ENCODE measurements at regions not wholly inside any gene's neighbourhood (a gene's known extent, or its start where the extent isn't known, plus 50 kb on each side); places are given as distances from the start of the nearest gene placed in this dataset.
"Not testable (repeated sequence)": the region's sequence is repeated elsewhere in the genome, so short reads cannot be mapped to it uniquely, and the experiment has no call there.

DNA sequence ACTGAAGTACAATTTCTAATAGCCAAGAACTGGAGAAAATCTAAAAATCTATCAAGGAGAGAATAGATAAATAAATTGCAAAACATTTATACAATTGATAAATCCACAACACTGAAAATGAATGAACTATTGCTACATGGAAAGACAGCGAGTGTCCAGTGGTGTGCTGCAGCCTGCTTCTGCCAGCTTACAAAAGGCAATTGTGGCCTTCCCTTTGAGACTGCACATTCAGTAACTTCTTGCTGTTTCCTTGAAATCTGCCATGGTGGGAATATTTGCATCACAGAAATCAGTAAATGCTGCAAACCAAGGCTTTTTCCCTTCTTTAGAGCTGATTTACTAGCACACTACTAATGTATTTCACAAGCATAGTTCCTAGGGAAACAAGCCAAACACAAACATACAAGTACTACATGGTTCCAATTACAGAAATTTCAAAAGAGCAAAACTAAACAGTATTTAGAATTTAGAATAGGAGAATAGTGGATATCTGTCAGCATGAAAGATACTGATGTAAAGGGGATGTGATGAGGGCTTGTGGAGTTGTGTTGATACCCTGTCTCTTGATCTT is 76.9 kb upstream of the TRIM77 start:
- ChIA-PET POLR2A (no interaction called here), RAD21 (ENCODE audit: low non-redundant PET in 1 of 2, low total read pairs in 2 of 2, uncharacterized antibody in 2 of 2, unreplicated experiment in 2 of 2) (no interaction called here), CTCF (no interaction called here)
- H3K9ac ChIP-seq (ENCODE audit: low read length): no peak overlapping the region
- TF ChIP-seq FOSL1 (IDR thresholded peaks at IDR 0.05; ENCODE audit: low read depth): no peak
- TF ChIP-seq EGR1 (IDR thresholded peaks at IDR 0.05; ENCODE audit: low read depth): no peak
- no peak for TF ChIP-seq ELF1 (IDR thresholded peaks at IDR 0.05; ENCODE audit: borderline replicate concordance, low read depth)
- no peak for TF ChIP-seq TCF7L2 (IDR thresholded peaks at IDR 0.05; ENCODE audit: borderline replicate concordance, extremely low read depth, insufficient read depth, insufficient read length)
- TF ChIP-seq ZNF274 (IDR thresholded peaks at IDR 0.05; ENCODE audit: low read depth, low read length): no peak
- no peak for TF ChIP-seq ZFX (IDR thresholded peaks at IDR 0.05)
- TF ChIP-seq SIN3A (IDR thresholded peaks at IDR 0.05; ENCODE audit: low read depth): no peak
- TF ChIP-seq EZH2 (IDR thresholded peaks at IDR 0.05): no peak
- TF ChIP-seq, protein P1, sequence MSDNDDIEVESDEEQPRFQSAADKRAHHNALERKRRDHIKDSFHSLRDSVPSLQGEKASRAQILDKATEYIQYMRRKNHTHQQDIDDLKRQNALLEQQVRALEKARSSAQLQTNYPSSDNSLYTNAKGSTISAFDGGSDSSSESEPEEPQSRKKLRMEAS (IDR thresholded peaks at IDR 0.05): no peak
- TF ChIP-seq RAD21 (IDR thresholded peaks at IDR 0.05; ENCODE audit: low read depth): no peak
- TF ChIP-seq POLR2A (IDR thresholded peaks at IDR 0.05; ENCODE audit: borderline replicate concordance, extremely low read depth, insufficient read depth, insufficient read length): no peak
- TF ChIP-seq POLR2AphosphoS5 (IDR thresholded peaks at IDR 0.05; ENCODE audit: low read depth, low read length): no peak
- no peak for TF ChIP-seq YY1 (IDR thresholded peaks at IDR 0.05; ENCODE audit: extremely low read depth, insufficient replicate concordance, low read depth, low read length)
- TF ChIP-seq EZH2phosphoT487 (IDR thresholded peaks at IDR 0.05; ENCODE audit: borderline replicate concordance): no peak
- no peak for TF ChIP-seq ATF3 (IDR thresholded peaks at IDR 0.05)
- TF ChIP-seq CBX3 (IDR thresholded peaks at IDR 0.05; ENCODE audit: low read depth): no peak
- no peak overlapping the region for H3K4me2 ChIP-seq (ENCODE audit: low read length)
- no peaks in the 10 kb centered on the region for H3K9me3 ChIP-seq (ENCODE audit: control insufficient read depth in 1 of 2, insufficient read depth in 1 of 2, low read depth in 1 of 2, low read length in 2 of 2)
- no peaks in the 10 kb centered on the region for H3K4me1 ChIP-seq (ENCODE audit: control insufficient read depth in 1 of 2, insufficient read depth in 2 of 2, low read length in 2 of 2)
- H4K20me1 ChIP-seq (ENCODE audit: insufficient read depth): no peaks in the 10 kb centered on the region
- H3K27ac ChIP-seq (ENCODE audit: low read depth, low read length): no peak overlapping the region
- no peaks in the 10 kb centered on the region for H3K79me2 ChIP-seq (ENCODE audit: insufficient read depth, low read length)
- H3K9me2 ChIP-seq (ENCODE audit: insufficient read depth): no peaks in the 10 kb centered on the region
- no peak overlapping the region for H2AFZ ChIP-seq (ENCODE audit: low read depth, low read length, poor library complexity, severe bottlenecking)
- no peak overlapping the region for H3K4me3 ChIP-seq (replicated peaks in 1 of 2; ENCODE audit: low read depth in 1 of 2, low read length in 2 of 2)
- intact Hi-C loops (cut with micrococcal nuclease): no loop called here
- H3K27me3 ChIP-seq (ENCODE audit: insufficient read depth, low read length): peaks cover 3% of the 10 kb centered on the region; the same call in 1 of the 2 replicates
- H3K36me3 ChIP-seq (ENCODE audit: control insufficient read depth in 1 of 2, insufficient read depth in 2 of 2, low read length in 2 of 2): no peaks in the 10 kb centered on the region
- ATAC-seq (no peak), DNase-seq (ENCODE audit: low read depth, low spot score) (no peak)
- no TSS peak for BruUV-seq (replicated peaks)

- H3K9ac ChIP-seq (ENCODE audit: low read length); H3K9me3 ChIP-seq (ENCODE audit: control insufficient read depth in 1 of 2, insufficient read depth in 1 of 2, low read depth in 1 of 2, low read length in 2 of 2); BruUV-seq (replicated peaks); H3K4me1 ChIP-seq (ENCODE audit: control insufficient read depth in 1 of 2, insufficient read depth in 2 of 2, low read length in 2 of 2); POLR2A ChIA-PET; H2AFZ ChIP-seq (ENCODE audit: low read depth, low read length, poor library complexity, severe bottlenecking); intact Hi-C loops (cut with micrococcal nuclease); H3K27me3 ChIP-seq (ENCODE audit: insufficient read depth, low read length); H3K4me3 ChIP-seq (replicated peaks in 1 of 2; ENCODE audit: low read depth in 1 of 2, low read length in 2 of 2); DNase-seq (ENCODE audit: low read depth, low spot score); RAD21 ChIA-PET (ENCODE audit: low non-redundant PET in 1 of 2, low total read pairs in 2 of 2, uncharacterized antibody in 2 of 2, unreplicated experiment in 2 of 2); CTCF ChIA-PET; H3K36me3 ChIP-seq (ENCODE audit: control insufficient read depth in 1 of 2, insufficient read depth in 2 of 2, low read length in 2 of 2); H4K20me1 ChIP-seq (ENCODE audit: insufficient read depth); H3K27ac ChIP-seq (ENCODE audit: low read depth, low read length); H3K9me2 ChIP-seq (ENCODE audit: insufficient read depth); H3K4me2 ChIP-seq (ENCODE audit: low read length); H3K79me2 ChIP-seq (ENCODE audit: insufficient read depth, low read length); ATAC-seq: not testable (repeated sequence)
Observed at GRCh38 chr11:89640777-89641176, 69.3 kb upstream of the TRIM77 start.

GRCh38 chr11:89648232-89648631 is 61.9 kb upstream of the TRIM77 start:
- ATAC-seq; H3K9me3 ChIP-seq (ENCODE audit: control insufficient read depth in 1 of 2, insufficient read depth in 1 of 2, low read depth in 1 of 2, low read length in 2 of 2); H3K27ac ChIP-seq (ENCODE audit: low read depth, low read length); RAD21 ChIA-PET (ENCODE audit: low non-redundant PET in 1 of 2, low total read pairs in 2 of 2, uncharacterized antibody in 2 of 2, unreplicated experiment in 2 of 2); H3K27me3 ChIP-seq (ENCODE audit: insufficient read depth, low read length); BruUV-seq (replicated peaks); H3K79me2 ChIP-seq (ENCODE audit: insufficient read depth, low read length); H3K9me2 ChIP-seq (ENCODE audit: insufficient read depth); H2AFZ ChIP-seq (ENCODE audit: low read depth, low read length, poor library complexity, severe bottlenecking); H3K4me2 ChIP-seq (ENCODE audit: low read length); H3K36me3 ChIP-seq (ENCODE audit: control insufficient read depth in 1 of 2, insufficient read depth in 2 of 2, low read length in 2 of 2); H3K4me1 ChIP-seq (ENCODE audit: control insufficient read depth in 1 of 2, insufficient read depth in 2 of 2, low read length in 2 of 2); DNase-seq (ENCODE audit: low read depth, low spot score); POLR2A ChIA-PET; H3K4me3 ChIP-seq (replicated peaks in 1 of 2; ENCODE audit: low read depth in 1 of 2, low read length in 2 of 2); intact Hi-C loops (cut with micrococcal nuclease); CTCF ChIA-PET; H4K20me1 ChIP-seq (ENCODE audit: insufficient read depth); H3K9ac ChIP-seq (ENCODE audit: low read length): not testable (repeated sequence)
